Stimulated activated naive CD8-positive, alpha-beta T cell treated with anti-CD3 and anti-CD28 coated beads, Interleukin-15, Interleukin-2, amounts not matched to agents 100 ng/mL and 50 ng/mL, for 24 hours (primary cell): ENCODE measurements at regions not wholly inside any gene's neighbourhood (a gene's known extent, or its start where the extent isn't known, plus 50 kb on each side); places are given as distances from the start of the nearest gene placed in this dataset.

Experiments
- H3K27ac Mint-ChIP-seq: one replicate; pipeline ENCODE4 v1.8.0; 2021; ENCODE audit warnings: mild to moderate bottlenecking, mixed read lengths
- H3K27me3 Mint-ChIP-seq: one replicate; pipeline ENCODE4 v1.8.0; 2021; ENCODE audit warnings: mixed read lengths
- H3K36me3 Mint-ChIP-seq: one replicate; pipeline ENCODE4 v1.8.0; 2021; ENCODE audit warnings: low read depth, mixed read lengths
- H3K4me1 Mint-ChIP-seq: one replicate; pipeline ENCODE4 v1.8.0; 2021; ENCODE audit warnings: low read depth, mixed read lengths
- H3K4me3 Mint-ChIP-seq: one replicate; pipeline ENCODE4 v1.8.0; 2021; ENCODE audit warnings: mild to moderate bottlenecking, mixed read lengths
- H3K9me3 Mint-ChIP-seq: one replicate; pipeline ENCODE4 v1.8.0; 2021; ENCODE audit warnings: mixed read lengths

- no peak overlapping the region for H3K27ac Mint-ChIP-seq
- no peaks in the 10 kb centered on the region for H3K36me3 Mint-ChIP-seq
- H3K4me3 Mint-ChIP-seq: no peak overlapping the region
- peaks cover 3% of the 10 kb centered on the region for H3K9me3 Mint-ChIP-seq
- H3K4me1 Mint-ChIP-seq: no peaks in the 10 kb centered on the region
- H3K27me3 Mint-ChIP-seq: no peaks in the 10 kb centered on the region
These were observed 1045.0 kb downstream of the NTRK3 start for GRCh38 chr15:87211547-87211946.

- Mint-ChIP-seq H3K9me3 (peaks cover 3% of the 10 kb centered on the region), H3K27me3 (no peaks in the 10 kb centered on the region), H3K4me1 (no peaks in the 10 kb centered on the region), H3K4me3 (no peak overlapping the region), H3K36me3 (no peaks in the 10 kb centered on the region), H3K27ac (no peak overlapping the region)
These were observed 1046.4 kb downstream of the NTRK3 start for GRCh38 chr15:87209891-87210689.

- Mint-ChIP-seq H3K27me3 (no peaks in the 10 kb centered on the region), H3K36me3 (no peaks in the 10 kb centered on the region), H3K9me3 (peaks cover 3% of the 10 kb centered on the region)
These were observed 1048.5 kb downstream of the NTRK3 start for GRCh38 chr15:87207990-87208580.

GRCh38 chr15:87207251-87207650, 1049.3 kb downstream of the NTRK3 start:
- Mint-ChIP-seq H3K27me3 (no peaks in the 10 kb centered on the region), H3K36me3 (no peaks in the 10 kb centered on the region), H3K4me3 (no peak overlapping the region), H3K9me3 (peaks cover 3% of the 10 kb centered on the region), H3K27ac (no peak overlapping the region), H3K4me1 (no peaks in the 10 kb centered on the region)

More at GRCh38 chr15:87207990-87208580, 1048.5 kb downstream of the NTRK3 start:
- no peak overlapping the region for H3K27ac Mint-ChIP-seq
- no peaks in the 10 kb centered on the region for H3K4me1 Mint-ChIP-seq
- H3K4me3 Mint-ChIP-seq: no peak overlapping the region

GRCh38 chr15:87201986-87202385, 1054.6 kb downstream of the NTRK3 start:
- H3K4me1 Mint-ChIP-seq: no peaks in the 10 kb centered on the region
- H3K9me3 Mint-ChIP-seq: peaks cover 6% of the 10 kb centered on the region
- H3K27ac Mint-ChIP-seq: no peak overlapping the region
- no peak overlapping the region for H3K4me3 Mint-ChIP-seq
- H3K36me3 Mint-ChIP-seq: no peaks in the 10 kb centered on the region
- no peaks in the 10 kb centered on the region for H3K27me3 Mint-ChIP-seq

DNA sequence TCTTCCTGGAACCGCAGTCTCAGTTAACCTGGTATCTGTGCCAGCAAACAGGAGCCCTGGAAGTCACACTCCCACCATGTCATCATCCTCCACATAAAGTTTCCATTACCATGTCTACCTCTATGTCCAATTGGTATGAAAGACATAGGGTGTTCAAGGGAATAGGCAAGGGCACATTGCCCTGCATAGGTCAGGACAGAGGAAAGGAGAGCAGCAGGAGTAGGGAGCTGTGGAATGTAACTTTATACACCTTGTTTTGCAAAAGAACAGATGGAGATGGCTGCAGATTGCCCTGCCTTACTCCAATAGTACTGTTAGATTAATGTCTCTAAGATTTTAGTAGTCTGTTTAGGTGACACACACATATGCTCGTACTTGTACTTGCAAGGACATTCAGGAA, 1056.4 kb downstream of the NTRK3 start:
- H3K27ac Mint-ChIP-seq: no peak overlapping the region
- H3K4me3 Mint-ChIP-seq: no peak overlapping the region
- H3K36me3 Mint-ChIP-seq: no peaks in the 10 kb centered on the region
- H3K27me3 Mint-ChIP-seq: no peaks in the 10 kb centered on the region
- no peaks in the 10 kb centered on the region for H3K4me1 Mint-ChIP-seq
- peaks cover 6% of the 10 kb centered on the region for H3K9me3 Mint-ChIP-seq

DNA sequence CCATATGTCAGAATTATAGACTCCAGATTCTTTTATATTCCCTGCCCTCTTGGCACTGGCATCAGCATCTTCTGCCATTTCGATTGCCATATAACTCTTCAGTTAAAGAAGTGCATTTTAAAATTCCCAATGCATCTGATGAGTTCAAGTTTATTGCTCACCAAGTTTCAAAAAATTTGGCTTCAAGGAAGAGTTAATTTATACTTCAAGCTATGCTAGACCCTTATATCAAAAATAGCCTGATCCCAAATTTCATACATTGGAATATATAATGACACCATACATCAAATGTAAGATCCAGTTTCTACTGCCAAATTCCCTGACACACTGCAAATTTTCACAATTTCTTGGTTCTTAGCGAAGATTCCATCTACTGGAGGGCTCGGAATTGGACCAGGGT, 1058.6 kb downstream of the NTRK3 start:
- H3K27me3 Mint-ChIP-seq: no peaks in the 10 kb centered on the region
- H3K27ac Mint-ChIP-seq: no peak overlapping the region
- H3K4me1 Mint-ChIP-seq: no peaks in the 10 kb centered on the region
- H3K4me3 Mint-ChIP-seq: no peak overlapping the region
- H3K9me3 Mint-ChIP-seq: peaks cover 13% of the 10 kb centered on the region
- no peaks in the 10 kb centered on the region for H3K36me3 Mint-ChIP-seq

- Mint-ChIP-seq H3K27me3 (no peaks in the 10 kb centered on the region), H3K4me3 (no peak overlapping the region), H3K4me1 (no peaks in the 10 kb centered on the region), H3K36me3 (no peaks in the 10 kb centered on the region), H3K27ac (no peak overlapping the region), H3K9me3 (peaks cover 15% of the 10 kb centered on the region)
These were observed 1060.0 kb downstream of the NTRK3 start for GRCh38 chr15:87196498-87196897.

- peaks cover 12% of the 10 kb centered on the region for H3K9me3 Mint-ChIP-seq
- no peak overlapping the region for H3K27ac Mint-ChIP-seq
- no peaks in the 10 kb centered on the region for H3K36me3 Mint-ChIP-seq
- no peaks in the 10 kb centered on the region for H3K4me1 Mint-ChIP-seq
- no peaks in the 10 kb centered on the region for H3K27me3 Mint-ChIP-seq
- H3K4me3 Mint-ChIP-seq: no peak overlapping the region
These were observed 1063.1 kb downstream of the NTRK3 start for GRCh38 chr15:87193481-87193880.

DNA sequence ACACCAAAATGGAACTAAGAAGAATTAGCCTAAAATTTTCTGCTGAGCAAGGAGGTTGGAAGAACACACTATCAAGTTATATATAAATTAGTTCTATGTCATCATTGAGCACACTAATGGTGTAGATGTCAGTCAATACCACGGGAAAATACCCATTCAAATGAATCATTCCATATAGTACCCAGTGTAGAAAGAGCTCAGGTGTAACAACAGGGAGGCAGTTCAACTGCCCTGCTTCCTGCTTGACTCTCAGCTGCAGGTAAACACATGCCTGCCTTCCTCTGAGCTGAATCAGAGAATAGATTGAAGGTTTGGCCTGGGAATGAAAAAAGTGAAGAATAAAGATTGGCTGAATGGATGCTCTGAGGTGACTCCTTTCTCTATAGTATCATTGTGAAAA, 1088.0 kb downstream of the AGBL1 start:
- Mint-ChIP-seq H3K9me3 (peaks cover 4% of the 10 kb centered on the region), H3K4me3 (no peak overlapping the region), H3K36me3 (no peaks in the 10 kb centered on the region), H3K27me3 (no peaks in the 10 kb centered on the region), H3K27ac (no peak overlapping the region), H3K4me1 (no peaks in the 10 kb centered on the region)

DNA sequence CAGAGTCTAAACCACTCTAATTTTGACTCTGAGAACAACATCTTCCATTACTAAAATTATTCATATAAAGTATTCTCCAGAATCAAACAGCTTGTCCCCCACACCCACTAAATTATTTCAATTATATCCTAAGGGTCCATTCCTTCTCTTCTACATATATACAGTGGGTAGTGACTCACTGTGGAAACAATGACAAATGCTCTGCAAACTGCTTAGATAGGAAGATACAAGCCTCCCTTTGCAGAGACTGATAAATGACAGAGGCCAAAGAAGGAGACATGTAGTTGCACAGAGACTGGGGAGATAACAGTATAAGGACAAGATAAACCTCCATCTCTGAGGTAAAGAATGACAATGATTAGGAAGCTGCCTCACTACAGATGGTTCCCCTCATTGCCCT, 1087.4 kb downstream of the AGBL1 start:
- H3K27me3 Mint-ChIP-seq: no peaks in the 10 kb centered on the region
- H3K9me3 Mint-ChIP-seq: peaks cover 4% of the 10 kb centered on the region
- H3K4me1 Mint-ChIP-seq: no peaks in the 10 kb centered on the region
- H3K27ac Mint-ChIP-seq: no peak overlapping the region
- H3K4me3 Mint-ChIP-seq: no peak overlapping the region
- no peaks in the 10 kb centered on the region for H3K36me3 Mint-ChIP-seq

- H3K4me3 Mint-ChIP-seq: no peak overlapping the region
- no peak overlapping the region for H3K27ac Mint-ChIP-seq
- H3K27me3 Mint-ChIP-seq: peaks cover 6% of the 10 kb centered on the region
- H3K9me3 Mint-ChIP-seq: peaks cover 25% of the 10 kb centered on the region
- no peaks in the 10 kb centered on the region for H3K4me1 Mint-ChIP-seq
- H3K36me3 Mint-ChIP-seq: no peaks in the 10 kb centered on the region
These were observed 1076.1 kb downstream of the AGBL1 start for GRCh38 chr15:87155771-87156170.

DNA sequence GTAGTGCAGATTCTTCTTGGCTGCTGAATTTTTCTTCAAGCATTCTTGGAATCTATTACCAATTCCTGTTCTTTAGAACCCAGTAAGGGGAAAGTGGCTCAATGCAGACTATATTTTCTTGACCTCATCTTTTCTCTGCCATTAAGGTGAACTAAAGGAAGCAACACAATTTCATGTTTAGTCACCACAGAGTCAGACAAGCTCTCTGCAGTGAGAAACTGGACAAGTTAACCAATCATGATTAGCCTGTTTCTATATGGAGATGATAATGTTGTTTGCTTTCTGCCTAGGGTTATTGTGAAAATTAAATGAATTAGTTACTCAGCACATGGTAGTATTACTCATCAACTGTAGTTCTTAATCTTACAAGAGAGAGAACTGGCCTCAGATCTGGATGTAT, 1075.1 kb downstream of the AGBL1 start:
- Mint-ChIP-seq H3K27me3 (peaks cover 5% of the 10 kb centered on the region), H3K9me3 (peaks cover 25% of the 10 kb centered on the region), H3K27ac (no peak overlapping the region), H3K36me3 (no peaks in the 10 kb centered on the region), H3K4me1 (no peaks in the 10 kb centered on the region), H3K4me3 (no peak overlapping the region)

GRCh38 chr15:87151202-87151748, 1071.6 kb downstream of the AGBL1 start:
- H3K36me3 Mint-ChIP-seq: no peaks in the 10 kb centered on the region
- peaks cover 15% of the 10 kb centered on the region for H3K9me3 Mint-ChIP-seq
- no peak overlapping the region for H3K4me3 Mint-ChIP-seq
- H3K27me3 Mint-ChIP-seq: no peaks in the 10 kb centered on the region
- no peak overlapping the region for H3K27ac Mint-ChIP-seq
- no peaks in the 10 kb centered on the region for H3K4me1 Mint-ChIP-seq

- H3K27me3 Mint-ChIP-seq: no peaks in the 10 kb centered on the region
These were observed 1066.0 kb downstream of the AGBL1 start for GRCh38 chr15:87145696-87146095.

More at GRCh38 chr15:87145696-87146095, 1066.0 kb downstream of the AGBL1 start:
- H3K9me3 Mint-ChIP-seq: peaks cover 8% of the 10 kb centered on the region
- no peaks in the 10 kb centered on the region for H3K4me1 Mint-ChIP-seq
- no peak overlapping the region for H3K27ac Mint-ChIP-seq
- no peaks in the 10 kb centered on the region for H3K36me3 Mint-ChIP-seq
- no peak overlapping the region for H3K4me3 Mint-ChIP-seq
